ENCODE measurements at regions not wholly inside any gene's neighbourhood (a gene's known extent, or its start where the extent isn't known, plus 50 kb on each side); places are given as distances from the start of the nearest gene placed in this dataset.

DNA sequence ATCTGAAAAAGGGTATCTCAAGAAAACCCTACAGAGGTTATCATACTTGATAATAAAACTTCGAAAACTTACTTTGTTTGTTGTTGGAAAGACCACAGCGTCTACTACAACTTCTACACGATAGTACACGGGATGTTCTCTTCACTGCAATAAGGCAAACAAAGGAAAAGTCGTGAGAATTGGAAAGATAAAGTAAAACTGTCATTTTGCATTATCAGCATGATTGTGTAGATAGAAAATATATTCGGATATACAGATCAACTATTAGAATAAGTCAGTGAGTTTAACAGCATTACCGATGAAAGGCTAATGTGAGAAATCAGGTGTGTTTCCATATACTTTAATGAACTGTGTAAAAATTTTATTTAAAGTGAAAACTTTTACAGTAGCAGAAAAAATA is 287.4 kb downstream of the KLF6 start:
- Mint-ChIP-seq H3K4me1 (ENCODE audit: low read depth) (no peaks in the 10 kb centered on the region), H3K27ac (no peak overlapping the region)

DNA sequence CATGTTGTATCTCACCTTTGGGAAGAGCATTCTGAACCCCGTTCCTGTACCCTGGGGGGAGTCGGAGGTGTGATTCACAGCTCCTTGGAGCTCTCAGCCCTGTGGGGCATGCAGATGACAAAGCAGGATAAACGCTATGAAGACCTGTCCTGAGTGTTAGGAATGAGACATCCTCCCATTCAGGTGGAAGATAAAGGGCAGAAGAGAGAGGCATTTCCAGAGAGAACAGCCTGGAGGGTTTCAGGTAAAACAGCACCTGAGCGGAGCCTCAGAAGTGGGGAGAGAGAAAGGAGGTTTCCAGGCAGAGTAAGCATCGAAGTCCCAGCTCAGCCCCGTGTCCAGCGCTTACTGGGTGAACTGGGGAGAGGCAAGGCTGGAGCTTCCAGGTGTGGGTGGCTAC is 288.9 kb downstream of the KLF6 start:
- Mint-ChIP-seq H3K4me3 (no peak overlapping the region), H3K36me3 (ENCODE audit: low read depth) (no peaks in the 10 kb centered on the region), H3K4me1 (ENCODE audit: low read depth) (no peaks in the 10 kb centered on the region), H3K27me3 (ENCODE audit: low read depth) (peaks cover 54% of the 10 kb centered on the region), H3K9me3 (no peaks in the 10 kb centered on the region), H3K27ac (no peak overlapping the region)
- DNase-seq (ENCODE audit: low spot score) = no peak

More for the DNA sequence above, 287.4 kb downstream of the KLF6 start:
- Mint-ChIP-seq H3K4me3 (no peak overlapping the region), H3K27me3 (ENCODE audit: low read depth) (peaks cover 52% of the 10 kb centered on the region), H3K9me3 (no peaks in the 10 kb centered on the region), H3K36me3 (ENCODE audit: low read depth) (no peaks in the 10 kb centered on the region)
- no peak for DNase-seq (ENCODE audit: low spot score)

GRCh38 chr10:3495281-3495680 is 289.7 kb downstream of the KLF6 start:
- peaks cover 48% of the 10 kb centered on the region for H3K27me3 Mint-ChIP-seq (ENCODE audit: low read depth)
- H3K4me3 Mint-ChIP-seq = no peak overlapping the region
- H3K27ac Mint-ChIP-seq = no peak overlapping the region
- H3K9me3 Mint-ChIP-seq = no peaks in the 10 kb centered on the region
- no peaks in the 10 kb centered on the region for H3K36me3 Mint-ChIP-seq (ENCODE audit: low read depth)
- no peaks in the 10 kb centered on the region for H3K4me1 Mint-ChIP-seq (ENCODE audit: low read depth)
- DNase-seq (ENCODE audit: low spot score) = no peak

GRCh38 chr10:3494838-3495230 is 290.2 kb downstream of the KLF6 start:
- Mint-ChIP-seq H3K9me3 (peaks cover 4% of the 10 kb centered on the region), H3K4me1 (ENCODE audit: low read depth) (no peaks in the 10 kb centered on the region), H3K27me3 (ENCODE audit: low read depth) (peaks cover 46% of the 10 kb centered on the region), H3K27ac (no peak overlapping the region), H3K4me3 (no peak overlapping the region), H3K36me3 (ENCODE audit: low read depth) (peaks cover 2% of the 10 kb centered on the region)
- DNase-seq (ENCODE audit: low spot score) = no peak

GRCh38 chr10:3494131-3494837 is 290.7 kb downstream of the KLF6 start:
- H3K27ac Mint-ChIP-seq = no peak overlapping the region
- H3K9me3 Mint-ChIP-seq = peaks cover 9% of the 10 kb centered on the region
- peaks cover 46% of the 10 kb centered on the region for H3K27me3 Mint-ChIP-seq (ENCODE audit: low read depth)
- peaks cover 3% of the 10 kb centered on the region for H3K36me3 Mint-ChIP-seq (ENCODE audit: low read depth)
- H3K4me1 Mint-ChIP-seq (ENCODE audit: low read depth) = no peaks in the 10 kb centered on the region
- no peak for DNase-seq (ENCODE audit: low spot score)
- no peak overlapping the region for H3K4me3 Mint-ChIP-seq

DNA sequence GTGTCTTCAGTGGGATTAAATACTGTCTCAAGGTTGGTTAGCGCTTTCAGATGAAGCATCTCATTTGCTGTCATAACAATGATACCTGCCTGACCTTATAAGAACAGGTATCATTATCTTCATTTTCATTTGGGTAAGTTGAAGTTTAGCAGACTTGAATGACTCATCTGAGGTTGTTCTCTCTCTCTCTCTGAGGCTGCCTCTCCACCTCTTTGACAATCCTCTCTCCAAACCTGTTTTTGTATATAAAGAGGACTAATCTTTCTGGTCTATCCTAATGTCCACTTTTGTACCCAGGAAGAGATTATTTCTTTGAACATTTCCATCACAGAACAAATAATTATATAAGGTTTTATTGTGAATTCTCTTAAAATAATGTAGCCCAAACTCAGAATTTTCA is 291.4 kb downstream of the KLF6 start:
- H3K4me1 Mint-ChIP-seq (ENCODE audit: low read depth) = no peaks in the 10 kb centered on the region
- no peak overlapping the region for H3K4me3 Mint-ChIP-seq
- peaks cover 41% of the 10 kb centered on the region for H3K27me3 Mint-ChIP-seq (ENCODE audit: low read depth)
- no peak overlapping the region for H3K27ac Mint-ChIP-seq
- peaks cover 3% of the 10 kb centered on the region for H3K36me3 Mint-ChIP-seq (ENCODE audit: low read depth)
- DNase-seq (ENCODE audit: low spot score) = no peak
- H3K9me3 Mint-ChIP-seq = peaks cover 15% of the 10 kb centered on the region

GRCh38 chr10:3491571-3491970 is 293.4 kb downstream of the KLF6 start:
- Mint-ChIP-seq H3K27ac (no peak overlapping the region), H3K9me3 (peaks cover 15% of the 10 kb centered on the region), H3K4me1 (ENCODE audit: low read depth) (peaks cover 4% of the 10 kb centered on the region), H3K27me3 (ENCODE audit: low read depth) (peaks cover 29% of the 10 kb centered on the region), H3K4me3 (no peak overlapping the region), H3K36me3 (ENCODE audit: low read depth) (peaks cover 3% of the 10 kb centered on the region)
- DNase-seq (ENCODE audit: low spot score) = no peak

- Mint-ChIP-seq H3K9me3 (peaks cover 15% of the 10 kb centered on the region), H3K4me1 (ENCODE audit: low read depth) (peaks cover 24% of the 10 kb centered on the region), H3K36me3 (ENCODE audit: low read depth) (peaks cover 3% of the 10 kb centered on the region), H3K27ac (no peak overlapping the region), H3K27me3 (ENCODE audit: low read depth) (peaks cover 10% of the 10 kb centered on the region), H3K4me3 (no peak overlapping the region)
- no peak for DNase-seq (ENCODE audit: low spot score)
Observed at GRCh38 chr10:3487228-3487627, 297.8 kb downstream of the KLF6 start.

DNA sequence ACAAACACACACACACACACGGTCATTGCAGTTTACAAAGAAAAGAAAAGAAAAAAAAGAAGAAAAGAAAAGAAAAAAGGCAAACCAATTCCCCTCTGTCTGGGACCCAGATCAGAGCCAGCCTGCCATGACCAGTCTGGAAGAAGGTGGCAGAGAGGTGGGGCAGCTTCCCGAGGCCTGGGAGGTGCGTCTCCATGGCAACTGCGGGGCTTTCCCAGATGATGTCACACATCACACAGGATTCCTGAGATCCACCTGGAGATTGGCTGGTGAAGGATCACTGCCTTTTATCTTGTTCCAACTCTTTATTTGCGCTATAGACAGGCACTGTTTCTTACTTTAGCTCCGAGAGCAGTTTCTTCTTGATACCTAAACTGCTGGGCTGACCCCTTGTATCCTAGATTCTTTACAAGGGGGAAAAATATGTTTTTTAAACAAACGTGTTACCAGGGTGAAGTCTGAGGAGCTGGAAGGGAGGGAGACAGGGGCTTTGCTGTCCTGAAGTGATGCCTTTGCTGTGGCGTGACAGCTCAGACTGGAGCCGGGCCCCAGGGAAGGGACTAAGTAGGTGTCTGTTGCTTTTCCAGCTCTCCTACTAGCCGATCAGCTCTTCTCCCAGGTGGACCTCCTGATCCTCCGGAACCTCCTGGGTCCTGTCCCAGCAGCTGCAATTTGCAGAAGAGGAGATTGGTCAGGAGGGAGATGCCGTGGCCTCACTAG is 298.5 kb downstream of the KLF6 start:
- H3K9me3 Mint-ChIP-seq = peaks cover 15% of the 10 kb centered on the region
- peaks cover 30% of the 10 kb centered on the region for H3K4me1 Mint-ChIP-seq (ENCODE audit: low read depth)
- no peak for DNase-seq (ENCODE audit: low spot score)
- no peak overlapping the region for H3K4me3 Mint-ChIP-seq
- H3K27me3 Mint-ChIP-seq (ENCODE audit: low read depth) = peaks cover 8% of the 10 kb centered on the region
- no peak overlapping the region for H3K27ac Mint-ChIP-seq
- peaks cover 3% of the 10 kb centered on the region for H3K36me3 Mint-ChIP-seq (ENCODE audit: low read depth)

DNA sequence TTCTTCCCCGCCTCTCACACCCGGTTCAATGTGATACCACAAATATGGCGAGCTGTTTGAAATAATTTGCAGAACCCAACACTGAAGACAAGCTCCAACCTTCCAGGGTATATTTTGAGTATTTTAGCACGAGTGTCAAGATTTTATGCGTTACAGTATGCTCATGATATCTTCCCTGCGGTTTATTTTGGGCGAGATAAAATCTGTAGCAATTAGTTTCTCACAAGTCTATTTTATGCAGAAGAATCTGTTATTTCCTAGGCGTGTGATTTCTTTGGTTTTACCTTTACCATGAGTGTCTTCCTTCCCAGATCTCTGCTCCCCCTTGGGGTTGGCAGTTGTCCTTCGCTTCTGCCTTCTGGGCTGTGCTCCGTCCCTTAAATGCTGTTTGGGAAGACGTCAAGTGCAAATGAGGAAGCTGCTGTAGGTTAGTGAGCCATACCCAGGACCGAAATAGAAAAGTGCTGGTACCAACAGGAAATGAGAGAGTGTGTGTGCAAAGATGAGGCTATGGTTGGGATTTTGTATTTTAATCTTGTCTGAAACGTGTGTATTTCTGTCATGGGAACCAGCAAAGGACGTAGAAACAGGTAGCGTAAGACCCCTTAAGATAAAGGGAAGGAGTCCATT is 299.8 kb downstream of the KLF6 start:
- Mint-ChIP-seq H3K36me3 (ENCODE audit: low read depth) (peaks cover 3% of the 10 kb centered on the region), H3K9me3 (peaks cover 15% of the 10 kb centered on the region), H3K27ac (no peak overlapping the region), H3K27me3 (ENCODE audit: low read depth) (peaks cover 6% of the 10 kb centered on the region), H3K4me1 (ENCODE audit: low read depth) (peaks cover 36% of the 10 kb centered on the region), H3K4me3 (peak overlapping the region; percentile 52)
- no peak for DNase-seq (ENCODE audit: low spot score)

GRCh38 chr10:3484306-3485056 is 300.5 kb downstream of the KLF6 start:
- Mint-ChIP-seq H3K36me3 (ENCODE audit: low read depth) (no peaks in the 10 kb centered on the region), H3K27me3 (ENCODE audit: low read depth) (peaks cover 6% of the 10 kb centered on the region), H3K4me3 (peak overlapping the region; percentile 52), H3K4me1 (ENCODE audit: low read depth) (peaks cover 41% of the 10 kb centered on the region), H3K27ac (no peak overlapping the region), H3K9me3 (peaks cover 8% of the 10 kb centered on the region)
- DNase-seq (ENCODE audit: low spot score) = no peak

DNA sequence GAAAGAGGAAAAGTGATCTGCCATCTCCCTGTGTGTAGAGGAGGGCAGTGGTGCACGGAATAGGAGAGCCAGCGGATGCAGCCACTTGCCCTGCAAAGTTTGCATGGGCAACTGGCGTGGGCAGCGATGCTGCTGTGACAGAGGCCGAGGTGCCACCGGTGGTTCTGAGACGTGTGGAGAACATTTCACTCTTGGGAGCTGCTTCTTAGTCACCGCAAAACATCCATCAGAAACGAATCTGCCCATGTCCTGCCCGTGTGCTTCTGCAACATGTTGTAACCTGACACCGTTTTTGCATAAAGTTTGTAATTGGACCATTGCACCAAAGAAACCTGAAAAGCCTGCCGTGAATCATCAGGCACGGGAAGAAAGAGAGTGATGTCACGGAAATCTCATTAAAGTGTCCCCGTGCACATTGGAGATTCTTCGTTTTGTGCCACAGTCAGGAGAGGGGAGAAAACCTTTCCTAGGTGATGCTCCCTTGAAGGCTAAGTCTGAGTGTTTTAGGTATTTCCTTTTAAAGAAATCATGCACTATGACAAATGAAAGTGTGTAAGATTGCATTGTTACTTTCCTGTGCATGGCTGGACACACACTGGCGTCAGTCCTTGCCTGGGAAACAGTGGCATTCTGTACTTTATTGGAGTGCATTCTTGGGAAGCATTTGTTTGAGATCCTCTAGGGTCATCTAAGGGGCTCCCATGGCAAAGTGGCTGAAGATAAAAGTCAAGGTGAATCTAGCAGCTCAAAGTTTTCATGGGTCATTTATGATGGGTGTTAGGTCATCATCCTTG is 302.6 kb downstream of the KLF6 start:
- no peaks in the 10 kb centered on the region for H3K9me3 Mint-ChIP-seq
- H3K4me3 Mint-ChIP-seq = no peak overlapping the region
- peak; percentile 27 for DNase-seq (ENCODE audit: low spot score)
- H3K36me3 Mint-ChIP-seq (ENCODE audit: low read depth) = no peaks in the 10 kb centered on the region
- H3K27me3 Mint-ChIP-seq (ENCODE audit: low read depth) = peaks cover 1% of the 10 kb centered on the region
- H3K4me1 Mint-ChIP-seq (ENCODE audit: low read depth) = peaks cover 51% of the 10 kb centered on the region
- H3K27ac Mint-ChIP-seq = no peak overlapping the region

DNA sequence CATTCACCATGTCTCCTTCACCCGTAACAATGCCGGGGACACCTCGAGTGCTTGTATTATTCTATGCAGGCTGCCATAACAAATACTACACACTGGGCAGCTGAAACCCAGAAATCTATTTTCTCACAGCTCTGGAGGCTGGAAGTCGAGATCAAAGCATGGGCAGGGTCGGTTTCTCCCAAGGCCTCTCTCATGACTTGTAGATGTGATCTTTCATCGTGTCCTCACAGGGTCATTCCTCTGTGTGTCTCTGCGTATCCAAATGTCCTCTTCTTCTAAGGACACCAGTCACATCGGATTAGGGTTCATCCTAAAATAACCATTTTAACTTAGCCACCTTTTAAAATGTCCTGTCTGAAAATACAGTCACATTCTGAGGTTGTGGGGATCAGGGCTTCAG is 303.5 kb downstream of the KLF6 start:
- H3K9me3 Mint-ChIP-seq = no peaks in the 10 kb centered on the region
- no peaks in the 10 kb centered on the region for H3K27me3 Mint-ChIP-seq (ENCODE audit: low read depth)
- DNase-seq (ENCODE audit: low spot score) = no peak
- H3K4me3 Mint-ChIP-seq = no peak overlapping the region
- no peaks in the 10 kb centered on the region for H3K36me3 Mint-ChIP-seq (ENCODE audit: low read depth)
- no peak overlapping the region for H3K27ac Mint-ChIP-seq
- H3K4me1 Mint-ChIP-seq (ENCODE audit: low read depth) = peaks cover 47% of the 10 kb centered on the region
